Astrocyte (in vitro differentiated cells and primary cell): ENCODE measurements at regions not wholly inside any gene's neighbourhood (a gene's known extent, or its start where the extent isn't known, plus 50 kb on each side); places are given as distances from the start of the nearest gene placed in this dataset.

ENCODE experiments used
- DNase-seq: peaks from one replicate; pipeline ENCODE4 v3.0.0-alpha.2; 2010; ENCODE audit warnings: low read depth
- FAIRE-seq: peaks from 2 replicates; lab custom pipeline; 2011; peaks lifted over from hg19 to GRCh38; lab: Jason Lieb, UNC
- H2AFZ ChIP-seq: 2 replicates; pipeline ENCODE4 v1.6.0; 2012; ENCODE audit warnings: low read depth, low read length, inconsistent platforms
- H3K27ac ChIP-seq: 2 replicates; pipeline ENCODE4 v1.5.1; 2011; ENCODE audit warnings: low read depth, low read length, inconsistent platforms
- H3K27me3 ChIP-seq: 2 replicates; pipeline ENCODE4 v1.6.0; 2011; ENCODE audit warnings: low read length, inconsistent platforms; ENCODE audit not compliant: insufficient read depth
- H3K36me3 ChIP-seq: 2 replicates; pipeline ENCODE4 v1.5.1; 2011; ENCODE audit warnings: low read length, inconsistent platforms; ENCODE audit not compliant: insufficient read depth
- H3K4me1 ChIP-seq: 2 replicates; pipeline ENCODE4 v1.5.1; 2011; ENCODE audit warnings: low read length, inconsistent platforms; ENCODE audit not compliant: insufficient read depth
- H3K4me2 ChIP-seq: 2 replicates; pipeline ENCODE4 v1.6.0; 2012; ENCODE audit warnings: low read length, inconsistent platforms
- H3K4me3 ChIP-seq: 2 replicates; pipeline ENCODE4 v1.5.1; 2011; ENCODE audit warnings: low read depth, mild to moderate bottlenecking, low read length, inconsistent platforms; ENCODE audit not compliant: insufficient read depth
- H3K79me2 ChIP-seq: 2 replicates; pipeline ENCODE4 v1.6.0; 2012; ENCODE audit warnings: mild to moderate bottlenecking, low read length, inconsistent platforms; ENCODE audit not compliant: insufficient read depth
- H3K9ac ChIP-seq: 2 replicates; pipeline ENCODE4 v1.6.0; 2012; ENCODE audit warnings: mild to moderate bottlenecking, low read length, inconsistent platforms
- H3K9me3 ChIP-seq: 2 replicates; pipeline ENCODE4 v1.5.1; 2012; ENCODE audit warnings: low read depth, mild to moderate bottlenecking, low read length, inconsistent platforms; ENCODE audit not compliant: insufficient read depth
- H4K20me1 ChIP-seq: 2 replicates; pipeline ENCODE4 v1.6.0; 2012; ENCODE audit warnings: low read length, inconsistent platforms; ENCODE audit not compliant: insufficient read depth
- H3K27ac Mint-ChIP-seq: one replicate; pipeline ENCODE4 v1.8.0; 2021; ENCODE audit warnings: mild to moderate bottlenecking, mixed read lengths; ENCODE audit not compliant: unreplicated experiment
- H3K27me3 Mint-ChIP-seq: one replicate; pipeline ENCODE4 v1.8.0; 2021; ENCODE audit warnings: low read depth, mixed read lengths; ENCODE audit not compliant: unreplicated experiment
- H3K36me3 Mint-ChIP-seq: one replicate; pipeline ENCODE4 v1.8.0; 2021; ENCODE audit warnings: low read depth, mixed read lengths; ENCODE audit not compliant: unreplicated experiment
- H3K4me1 Mint-ChIP-seq: one replicate; pipeline ENCODE4 v1.8.0; 2021; ENCODE audit warnings: low read depth, mixed read lengths; ENCODE audit not compliant: unreplicated experiment
- H3K4me3 Mint-ChIP-seq: one replicate; pipeline ENCODE4 v1.8.0; 2021; ENCODE audit warnings: mild to moderate bottlenecking, moderate library complexity, mixed read lengths; ENCODE audit not compliant: unreplicated experiment
- H3K9me3 Mint-ChIP-seq: one replicate; pipeline ENCODE4 v1.8.0; 2021; ENCODE audit warnings: mild to moderate bottlenecking, mixed read lengths; ENCODE audit not compliant: unreplicated experiment
- EZH2 ChIP-seq: IDR thresholded peaks from 2 replicates; pipeline ENCODE4 v1.6.1; 2012; ENCODE audit warnings: mild to moderate bottlenecking, low read length, inconsistent platforms; ENCODE audit not compliant: insufficient read depth
- TF ChIP-seq, protein P1 (sequence below): IDR thresholded peaks from 2 replicates; pipeline ENCODE4 v1.5.1; 2011; ENCODE audit warnings: low read depth, mild to moderate bottlenecking, inconsistent platforms, low read length, moderate library complexity; ENCODE audit not compliant: insufficient read depth

DNA sequence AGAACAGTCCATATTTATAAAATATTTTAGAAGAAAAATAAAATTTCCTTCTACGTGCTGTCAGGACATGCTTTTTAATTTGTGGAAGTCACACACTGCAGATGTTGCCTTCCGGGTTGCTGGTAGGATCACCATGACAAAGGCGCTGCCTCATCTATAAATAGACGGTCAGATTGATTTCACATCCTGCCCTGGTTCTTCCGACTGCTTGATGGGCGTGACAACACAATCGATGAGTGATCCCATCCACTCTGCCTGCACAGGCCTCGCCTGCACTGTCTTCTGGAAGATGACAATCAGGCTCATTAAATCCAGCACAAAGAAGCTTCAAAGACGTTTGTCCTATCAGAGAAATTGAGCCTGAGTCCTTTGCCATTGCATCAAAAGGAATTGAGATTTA is 318.9 kb upstream of the TRIB2 start:
- Histone ChIP-seq H3K4me1 (no peaks in the 10 kb centered on the region), H3K9ac (no peak overlapping the region), H3K4me3 (no peak overlapping the region), H3K9me3 (peaks cover 2% of the 10 kb centered on the region), H2AFZ (no peak overlapping the region), H3K4me2 (no peak overlapping the region), H3K79me2 (no peaks in the 10 kb centered on the region), H3K27me3 (no peaks in the 10 kb centered on the region), H4K20me1 (no peaks in the 10 kb centered on the region), H3K27ac (no peak overlapping the region), H3K36me3 (no peaks in the 10 kb centered on the region)
- Mint-ChIP-seq H3K9me3 (peaks cover 6% of the 10 kb centered on the region), H3K27me3 (peaks cover 10% of the 10 kb centered on the region), H3K4me3 (no peak overlapping the region), H3K4me1 (no peaks in the 10 kb centered on the region), H3K36me3 (peaks cover 3% of the 10 kb centered on the region), H3K27ac (no peak overlapping the region)
- TF ChIP-seq, protein P1, sequence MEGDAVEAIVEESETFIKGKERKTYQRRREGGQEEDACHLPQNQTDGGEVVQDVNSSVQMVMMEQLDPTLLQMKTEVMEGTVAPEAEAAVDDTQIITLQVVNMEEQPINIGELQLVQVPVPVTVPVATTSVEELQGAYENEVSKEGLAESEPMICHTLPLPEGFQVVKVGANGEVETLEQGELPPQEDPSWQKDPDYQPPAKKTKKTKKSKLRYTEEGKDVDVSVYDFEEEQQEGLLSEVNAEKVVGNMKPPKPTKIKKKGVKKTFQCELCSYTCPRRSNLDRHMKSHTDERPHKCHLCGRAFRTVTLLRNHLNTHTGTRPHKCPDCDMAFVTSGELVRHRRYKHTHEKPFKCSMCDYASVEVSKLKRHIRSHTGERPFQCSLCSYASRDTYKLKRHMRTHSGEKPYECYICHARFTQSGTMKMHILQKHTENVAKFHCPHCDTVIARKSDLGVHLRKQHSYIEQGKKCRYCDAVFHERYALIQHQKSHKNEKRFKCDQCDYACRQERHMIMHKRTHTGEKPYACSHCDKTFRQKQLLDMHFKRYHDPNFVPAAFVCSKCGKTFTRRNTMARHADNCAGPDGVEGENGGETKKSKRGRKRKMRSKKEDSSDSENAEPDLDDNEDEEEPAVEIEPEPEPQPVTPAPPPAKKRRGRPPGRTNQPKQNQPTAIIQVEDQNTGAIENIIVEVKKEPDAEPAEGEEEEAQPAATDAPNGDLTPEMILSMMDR, result no peak
- no peak for TF ChIP-seq EZH2
- FAIRE-seq (no peak), DNase-seq (no peak)

DNA sequence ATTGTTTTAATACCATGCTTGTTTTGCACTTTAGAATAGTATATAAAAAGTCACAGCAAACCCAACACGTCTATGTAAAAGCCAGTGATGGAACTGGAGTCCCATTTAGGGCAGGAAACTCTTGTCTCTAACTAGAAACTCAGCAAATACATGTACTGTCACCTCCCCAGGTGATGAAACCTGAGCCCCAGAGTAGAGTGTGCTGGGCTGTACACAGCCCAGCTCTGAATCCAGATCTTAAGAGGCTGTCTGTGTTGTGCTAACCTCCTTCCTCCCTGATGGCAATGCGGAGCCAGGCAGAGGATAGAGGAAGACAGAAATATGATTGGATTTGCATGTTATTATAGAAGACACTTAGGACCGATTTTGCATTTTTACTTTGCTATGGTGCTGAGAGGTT is 317.5 kb upstream of the TRIB2 start:
- Histone ChIP-seq H3K4me2 (no peak overlapping the region), H3K27me3 (no peaks in the 10 kb centered on the region), H2AFZ (no peak overlapping the region), H3K4me1 (no peaks in the 10 kb centered on the region), H4K20me1 (no peaks in the 10 kb centered on the region), H3K36me3 (no peaks in the 10 kb centered on the region), H3K27ac (no peak overlapping the region), H3K9ac (no peak overlapping the region), H3K79me2 (no peaks in the 10 kb centered on the region), H3K4me3 (no peak overlapping the region), H3K9me3 (peaks cover 6% of the 10 kb centered on the region)
- Mint-ChIP-seq H3K4me1 (no peaks in the 10 kb centered on the region), H3K36me3 (peaks cover 3% of the 10 kb centered on the region), H3K4me3 (no peak overlapping the region), H3K27me3 (peaks cover 10% of the 10 kb centered on the region), H3K9me3 (peaks cover 6% of the 10 kb centered on the region), H3K27ac (no peak overlapping the region)
- FAIRE-seq (no peak), DNase-seq (no peak)
- TF ChIP-seq EZH2, result no peak
- TF ChIP-seq, protein P1, result no peak

DNA sequence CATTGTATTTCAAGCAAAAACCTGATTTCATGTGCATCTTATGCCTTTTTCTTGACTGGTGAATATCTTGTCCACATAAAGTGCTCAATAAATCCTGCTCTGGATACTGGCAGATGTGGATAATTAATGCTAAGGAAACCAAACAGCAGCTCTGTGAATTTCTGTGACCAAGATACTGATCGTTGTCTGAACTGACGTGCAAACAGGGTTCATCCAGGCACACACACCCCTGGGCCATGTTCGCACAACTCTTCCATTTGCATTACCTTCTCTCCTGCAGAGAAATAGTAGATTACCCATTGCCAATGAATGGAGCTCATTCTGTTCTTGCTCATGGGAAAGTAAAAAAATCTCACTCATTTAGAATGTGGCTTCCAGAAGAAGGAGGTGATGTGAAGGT is 316.2 kb upstream of the TRIB2 start:
- H3K9me3 ChIP-seq, result peaks cover 6% of the 10 kb centered on the region
- H3K4me1 Mint-ChIP-seq, result no peaks in the 10 kb centered on the region
- H3K36me3 ChIP-seq, result no peaks in the 10 kb centered on the region
- H4K20me1 ChIP-seq, result no peaks in the 10 kb centered on the region
- no peak overlapping the region for H3K4me3 ChIP-seq
- H3K36me3 Mint-ChIP-seq, result peaks cover 3% of the 10 kb centered on the region
- FAIRE-seq (no peak), DNase-seq (no peak)
- H3K4me2 ChIP-seq, result no peak overlapping the region
- H3K27me3 ChIP-seq, result no peaks in the 10 kb centered on the region
- H3K9me3 Mint-ChIP-seq, result peaks cover 6% of the 10 kb centered on the region
- H3K4me1 ChIP-seq, result no peaks in the 10 kb centered on the region
- H3K4me3 Mint-ChIP-seq, result no peak overlapping the region
- H3K27ac Mint-ChIP-seq, result no peak overlapping the region
- TF ChIP-seq, protein P1, result no peak
- TF ChIP-seq EZH2, result no peak
- no peak overlapping the region for H2AFZ ChIP-seq
- no peaks in the 10 kb centered on the region for H3K79me2 ChIP-seq
- peaks cover 10% of the 10 kb centered on the region for H3K27me3 Mint-ChIP-seq
- H3K27ac ChIP-seq, result no peak overlapping the region
- H3K9ac ChIP-seq, result no peak overlapping the region
